Activated T-cell treated with anti-CD3 and anti-CD28 coated beads for 24 hours (primary cell): ENCODE measurements at regions not wholly inside any gene's neighbourhood (a gene's known extent, or its start where the extent isn't known, plus 50 kb on each side); places are given as distances from the start of the nearest gene placed in this dataset.
"Not testable (repeated sequence)": the region's sequence is repeated elsewhere in the genome, so short reads cannot be mapped to it uniquely, and the experiment has no call there.

Experiments
- DNase-seq: peaks from one replicate; pipeline ENCODE4 v3.0.0-alpha.2; 2020; ENCODE audit warnings: low read depth

- peak; percentile 74 for DNase-seq
Measured at GRCh38 chr7:66413379-66414114, 208.4 kb downstream of the TPST1 start.

GRCh38 chr7:66415659-66416265, 210.6 kb downstream of the TPST1 start:
- DNase-seq, result no peak

GRCh38 chr7:66418537-66418936, 210.1 kb upstream of the KCTD7 start:
- no peak for DNase-seq

GRCh38 chr7:66419210-66419609, 209.5 kb upstream of the KCTD7 start:
- DNase-seq, result no peak

- DNase-seq, result no peak
Measured at GRCh38 chr7:66421830-66422475, 206.7 kb upstream of the KCTD7 start.

GRCh38 chr7:66423729-66424128, 205.0 kb upstream of the KCTD7 start:
- no peak for DNase-seq

GRCh38 chr7:66426332-66426731, 202.3 kb upstream of the KCTD7 start:
- no peak for DNase-seq

GRCh38 chr7:66426996-66427395, 201.7 kb upstream of the KCTD7 start:
- DNase-seq, result no peak

GRCh38 chr7:66427956-66428355, 200.7 kb upstream of the KCTD7 start:
- no peak for DNase-seq

GRCh38 chr7:66429498-66430163, 199.1 kb upstream of the KCTD7 start:
- no peak for DNase-seq

- no peak for DNase-seq
Measured at GRCh38 chr7:66430164-66430545, 198.5 kb upstream of the KCTD7 start.

GRCh38 chr7:66438703-66439405, 189.8 kb upstream of the KCTD7 start:
- DNase-seq, result not testable (repeated sequence)

GRCh38 chr7:66442385-66442784, 186.3 kb upstream of the KCTD7 start:
- DNase-seq, result no peak

- no peak for DNase-seq
Measured at GRCh38 chr7:66443946-66444345, 184.7 kb upstream of the KCTD7 start.

- DNase-seq, result not testable (repeated sequence)
Measured at GRCh38 chr7:66447007-66447406, 181.7 kb upstream of the KCTD7 start.

- DNase-seq, result not testable (repeated sequence)
Measured at GRCh38 chr7:66450814-66451213, 177.9 kb upstream of the KCTD7 start.

GRCh38 chr7:66451713-66452112, 177.0 kb upstream of the KCTD7 start:
- not testable (repeated sequence) for DNase-seq

- DNase-seq, result no peak
Measured at GRCh38 chr7:66452165-66452564, 176.5 kb upstream of the KCTD7 start.

GRCh38 chr7:66453340-66453739, 175.3 kb upstream of the KCTD7 start:
- DNase-seq, result no peak

GRCh38 chr7:66454600-66455225, 174.0 kb upstream of the KCTD7 start:
- DNase-seq, result no peak

GRCh38 chr7:66455432-66455831, 173.2 kb upstream of the KCTD7 start:
- DNase-seq, result not testable (repeated sequence)

GRCh38 chr7:66456431-66456830, 172.2 kb upstream of the KCTD7 start:
- not testable (repeated sequence) for DNase-seq
